ENCODE measurements at regions not wholly inside any gene's neighbourhood (a gene's known extent, or its start where the extent isn't known, plus 50 kb on each side); places are given as distances from the start of the nearest gene placed in this dataset.
"Not testable (repeated sequence)": the region's sequence is repeated elsewhere in the genome, so short reads cannot be mapped to it uniquely, and the experiment has no call there.

DNA sequence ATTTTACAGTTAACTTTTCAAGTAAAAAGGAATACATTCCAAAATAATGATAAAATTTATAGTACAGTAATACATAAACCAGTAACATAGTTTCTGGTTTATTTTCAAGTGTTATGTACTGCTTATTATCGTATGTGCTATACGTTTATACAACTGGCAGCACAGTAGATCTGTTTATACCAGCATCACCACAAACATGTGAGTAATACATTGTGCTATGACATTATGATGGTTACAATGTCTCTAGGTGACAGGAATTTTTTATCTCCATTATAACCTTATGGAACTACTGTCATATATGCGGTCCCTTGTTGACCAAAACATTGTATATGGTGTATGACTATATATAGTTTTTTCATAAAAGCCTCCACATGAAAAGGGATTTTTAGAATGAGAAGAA lies 256.9 kb downstream of the ANKRD50 start:
- no peak for DNase-seq

GRCh38 chr4:124459196-124459940 lies 253.2 kb downstream of the ANKRD50 start:
- DNase-seq, result no peak

DNA sequence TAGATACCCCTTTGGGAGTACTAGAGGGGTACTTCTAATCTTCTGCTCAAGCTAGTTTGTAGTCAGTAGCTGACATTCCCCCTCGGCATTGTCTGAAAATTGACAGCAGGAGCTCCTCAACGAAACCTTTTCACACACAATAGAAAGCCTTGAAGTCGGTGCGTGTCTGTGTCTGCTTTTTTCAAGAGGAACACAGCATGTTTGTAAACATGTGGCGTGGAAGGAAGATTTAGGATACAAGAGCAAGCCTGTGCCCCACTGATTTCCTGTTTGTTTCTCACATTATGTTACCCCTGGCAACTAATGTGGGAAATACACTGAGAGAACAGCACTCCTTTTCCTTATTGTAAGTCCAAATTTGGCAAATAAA lies 252.6 kb downstream of the ANKRD50 start:
- DNase-seq, result no peak

- not testable (repeated sequence) for DNase-seq
These were observed 250.9 kb downstream of the ANKRD50 start for GRCh38 chr4:124461592-124461991.

- no peak for DNase-seq
These were observed 249.3 kb downstream of the ANKRD50 start for GRCh38 chr4:124462954-124463828.

DNA sequence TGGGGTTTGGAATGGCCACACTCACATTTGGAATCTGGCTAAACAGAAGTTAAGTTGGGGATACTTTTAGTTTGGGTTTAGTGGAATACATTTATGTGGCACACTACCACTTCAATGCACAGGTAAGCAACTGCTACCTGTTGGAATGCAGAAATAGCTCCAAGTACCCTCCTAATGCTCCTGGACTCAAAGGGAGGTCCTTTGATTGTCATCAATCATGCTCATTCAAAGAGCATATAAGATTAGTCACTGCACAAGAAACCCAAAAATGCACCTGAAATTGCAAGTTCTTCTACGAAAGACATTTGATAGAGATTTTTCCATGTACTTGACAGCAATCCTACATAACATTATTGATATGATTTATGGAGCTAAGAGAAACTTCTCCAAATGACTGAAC lies 247.7 kb downstream of the ANKRD50 start:
- DNase-seq, result no peak

DNA sequence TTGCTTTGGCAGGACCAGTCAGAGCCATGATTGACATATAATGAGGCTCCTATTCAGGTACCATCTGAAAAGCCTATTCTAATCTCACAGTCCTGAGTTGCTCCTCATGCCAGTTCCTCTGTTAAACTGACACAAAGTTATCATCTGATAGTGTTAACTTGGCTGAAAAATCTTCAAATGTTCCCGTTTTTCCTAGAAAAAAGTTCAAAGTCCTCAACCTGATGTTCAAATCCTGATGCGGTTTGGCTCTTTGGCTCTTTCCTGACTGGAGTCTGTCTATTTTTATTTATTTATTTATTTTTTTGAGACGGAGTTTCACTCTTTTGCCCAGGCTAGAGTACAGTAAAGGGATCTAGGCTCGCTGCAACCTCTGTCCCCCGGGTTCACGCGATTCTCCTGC lies 244.2 kb downstream of the ANKRD50 start:
- DNase-seq, result no peak

DNA sequence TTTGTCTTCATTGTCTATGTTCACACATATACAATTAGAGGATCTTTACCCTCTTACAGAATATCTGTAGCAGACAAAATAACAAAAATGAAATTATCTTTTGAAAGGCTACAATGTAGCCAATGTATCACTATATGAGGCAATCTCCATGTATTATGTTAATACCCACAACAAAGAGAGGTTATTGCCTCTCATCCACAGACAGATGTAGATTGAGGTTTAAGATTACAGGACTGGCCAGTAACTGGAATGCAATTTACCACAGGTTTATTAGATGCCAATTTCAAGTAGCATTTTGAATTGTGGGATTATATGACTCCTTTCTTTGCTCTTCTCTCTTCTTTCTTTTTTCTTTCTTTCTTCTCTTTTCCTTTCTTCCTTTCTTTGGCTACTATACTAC lies 242.6 kb downstream of the ANKRD50 start:
- DNase-seq, result no peak

DNA sequence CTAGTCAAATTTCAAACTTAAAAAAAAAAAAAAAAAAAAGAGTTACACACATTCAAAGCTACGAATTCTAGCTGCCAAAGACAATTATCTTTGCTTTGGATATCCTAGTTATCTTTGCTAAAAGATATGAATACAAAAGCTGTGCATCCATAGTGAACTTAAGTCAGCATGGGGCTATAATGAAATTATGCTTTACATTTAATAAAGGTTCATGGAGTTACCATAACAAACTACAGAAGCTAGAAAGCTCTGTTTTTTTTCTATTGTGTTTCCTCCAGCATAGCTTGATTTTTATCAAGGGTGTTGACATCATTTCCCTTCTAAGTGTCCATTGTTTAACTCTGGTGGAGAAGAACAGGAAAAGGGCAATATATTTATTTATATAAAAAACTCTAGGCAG lies 234.1 kb downstream of the ANKRD50 start:
- DNase-seq, result no peak

DNA sequence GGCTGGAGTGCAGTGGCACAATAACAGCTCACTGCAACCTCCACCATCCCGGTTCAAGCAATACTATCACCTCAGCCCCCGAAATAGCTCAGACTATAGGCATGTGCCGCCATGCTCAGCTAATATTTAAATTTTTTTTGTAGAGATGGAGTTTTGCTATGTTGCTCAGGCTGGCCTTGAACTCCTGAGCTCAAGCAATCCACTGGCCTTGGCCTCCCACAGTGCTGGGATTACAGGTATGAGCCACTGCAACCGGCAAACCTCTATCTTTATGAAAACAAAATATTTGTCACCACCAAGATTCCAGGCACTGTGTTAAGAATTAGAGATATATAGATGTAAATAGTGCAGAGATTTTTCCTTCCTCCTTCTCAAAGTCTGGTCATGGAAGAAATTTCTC lies 232.5 kb downstream of the ANKRD50 start:
- no peak for DNase-seq

DNA sequence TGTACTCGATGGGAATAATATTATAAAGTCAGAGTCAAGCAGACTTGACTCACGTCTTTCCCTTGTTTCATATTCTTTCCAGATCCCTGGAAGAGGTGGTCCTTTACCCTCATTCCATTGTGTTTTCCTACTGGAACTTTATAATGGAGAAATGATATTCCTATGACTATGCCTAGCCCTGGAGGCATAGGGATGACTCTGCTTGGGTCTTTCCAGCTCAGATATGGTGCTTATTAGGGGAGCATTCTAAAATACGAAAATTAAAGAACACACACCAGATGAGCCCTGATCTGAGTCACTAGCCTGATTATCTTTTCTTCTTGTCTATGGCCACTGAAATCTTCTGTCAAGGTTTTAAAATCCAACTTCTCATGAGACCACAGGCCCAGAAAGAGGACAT lies 231.4 kb downstream of the ANKRD50 start:
- DNase-seq, result no peak

GRCh38 chr4:124483048-124483906 lies 229.3 kb downstream of the ANKRD50 start:
- peak; percentile 7 for DNase-seq

GRCh38 chr4:124484008-124484407 lies 228.5 kb downstream of the ANKRD50 start:
- no peak for DNase-seq

- no peak for DNase-seq
These were observed 227.6 kb downstream of the ANKRD50 start for GRCh38 chr4:124484940-124485339.

- no peak for DNase-seq
These were observed 226.1 kb downstream of the ANKRD50 start for GRCh38 chr4:124486423-124486822.

DNA sequence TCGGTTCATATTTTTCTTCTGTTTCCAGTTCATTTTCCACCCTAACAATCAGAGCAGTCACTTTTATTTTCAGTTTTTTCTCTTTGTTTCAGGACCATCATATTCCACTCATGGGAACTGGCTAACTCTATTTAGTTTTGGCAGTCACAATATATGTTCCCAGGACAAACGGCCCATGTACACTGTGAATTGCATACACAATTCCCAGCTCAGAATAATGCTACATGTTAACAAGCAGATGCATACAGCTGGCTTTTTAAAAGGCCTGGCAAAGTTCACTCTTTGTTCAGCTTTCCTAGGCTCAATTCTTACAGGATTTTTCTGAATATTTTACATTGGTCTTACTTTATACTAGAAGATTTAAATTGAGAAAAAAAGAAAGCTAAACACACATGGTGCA lies 224.9 kb downstream of the ANKRD50 start:
- DNase-seq, result no peak

GRCh38 chr4:124491361-124492145 lies 221.0 kb downstream of the ANKRD50 start:
- DNase-seq, result no peak

- DNase-seq, result peak; percentile 0
These were observed 213.3 kb downstream of the ANKRD50 start for GRCh38 chr4:124499261-124499660.

DNA sequence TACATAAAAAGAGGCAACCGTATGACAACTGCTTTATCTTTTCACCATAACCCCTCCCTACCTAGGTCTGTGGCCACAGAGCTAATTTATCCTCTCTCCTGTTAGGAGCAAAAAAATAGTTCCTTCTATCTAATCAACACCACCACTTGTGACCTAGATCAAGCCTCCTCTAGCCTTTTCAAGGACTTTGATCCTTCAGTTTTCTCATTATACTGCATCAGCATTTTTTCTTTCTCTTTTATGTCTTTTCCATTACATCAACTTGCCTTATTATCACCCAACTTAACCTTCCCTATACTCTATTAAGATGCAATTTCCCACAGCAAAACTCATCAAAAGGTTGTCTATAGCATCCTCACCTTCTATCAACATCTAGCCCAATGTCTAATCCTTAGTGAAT lies 211.0 kb downstream of the ANKRD50 start:
- DNase-seq, result no peak

- no peak for DNase-seq
These were observed 208.1 kb downstream of the ANKRD50 start for GRCh38 chr4:124504431-124504830.

DNA sequence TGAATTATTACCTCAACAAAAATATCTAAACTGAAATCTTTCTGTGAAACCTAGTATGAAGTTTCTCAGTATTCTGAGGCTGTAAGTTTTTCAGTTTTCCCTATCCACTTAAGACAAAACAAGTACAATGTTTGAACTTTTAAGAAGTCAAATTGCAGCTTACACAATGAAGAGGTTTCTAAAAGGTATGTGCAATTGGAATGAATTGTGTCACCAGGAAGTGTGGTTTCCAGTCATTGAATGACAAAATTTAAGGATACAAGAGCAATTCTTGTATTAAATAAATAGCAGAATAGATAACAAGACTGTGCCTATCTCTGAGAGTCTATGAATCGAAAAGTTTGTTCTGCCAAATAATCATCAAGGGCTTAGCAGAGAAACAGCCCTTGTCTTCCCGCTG lies 207.3 kb downstream of the ANKRD50 start:
- no peak for DNase-seq

DNA sequence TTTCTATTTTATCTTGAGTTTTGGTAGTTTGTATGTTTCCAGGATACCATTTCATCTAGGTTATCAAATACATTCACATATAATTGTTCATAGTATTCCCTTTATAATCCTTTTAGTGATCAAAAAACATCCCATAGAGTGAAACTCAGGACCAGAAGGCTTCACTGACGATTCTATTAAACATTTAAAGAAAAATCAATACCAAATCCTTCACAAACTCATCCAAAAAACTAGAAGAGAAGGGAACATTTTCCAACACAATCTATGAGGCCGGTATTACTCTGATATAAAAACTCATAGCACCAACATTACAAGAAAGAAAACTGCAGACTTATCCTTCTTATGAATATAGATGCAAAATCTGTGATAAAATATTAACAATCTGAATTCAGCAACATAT lies 203.4 kb downstream of the ANKRD50 start:
- DNase-seq, result no peak

GRCh38 chr4:124514588-124514987 lies 197.9 kb downstream of the ANKRD50 start:
- no peak for DNase-seq
